Kidney epithelial cell (primary cell): ENCODE measurements at regions not wholly inside any gene's neighbourhood (a gene's known extent, or its start where the extent isn't known, plus 50 kb on each side); places are given as distances from the start of the nearest gene placed in this dataset.

ENCODE experiments used
- DNase-seq: peaks from one replicate; pipeline ENCODE4 v3.0.0-alpha.2; 2010; ENCODE audit warnings: low read depth
- H3K27me3 ChIP-seq: 2 replicates; pipeline ENCODE4 v1.6.0; 2011; ENCODE audit warnings: low read length; ENCODE audit not compliant: control insufficient read depth, insufficient read depth
- H3K36me3 ChIP-seq: 2 replicates; pipeline ENCODE4 v1.5.1; 2011; ENCODE audit warnings: low read length; ENCODE audit not compliant: control insufficient read depth, insufficient read depth
- H3K4me3 ChIP-seq: 2 replicates; pipeline ENCODE4 v1.5.1; 2011; ENCODE audit warnings: low read depth, mild to moderate bottlenecking, control low read depth, low read length
- CTCF ChIP-seq: IDR thresholded peaks from 2 replicates; pipeline ENCODE4 v1.5.1; 2011; ENCODE audit warnings: mild to moderate bottlenecking, moderate library complexity, low read length, control low read depth, inconsistent platforms; ENCODE audit not compliant: insufficient read depth, poor library complexity, severe bottlenecking

- Histone ChIP-seq H3K4me3 (no peak overlapping the region), H3K27me3 (peaks cover 7% of the 10 kb centered on the region), H3K36me3 (no peaks in the 10 kb centered on the region)
- no peak for TF ChIP-seq CTCF
- no peak for DNase-seq
Measured at GRCh38 chr16:73793871-73794437, 502.7 kb upstream of the PSMD7 start.

- peaks cover 7% of the 10 kb centered on the region for H3K27me3 ChIP-seq
- DNase-seq, result no peak
- no peak for TF ChIP-seq CTCF
- no peaks in the 10 kb centered on the region for H3K36me3 ChIP-seq
- H3K4me3 ChIP-seq, result no peak overlapping the region
Measured at GRCh38 chr16:73793260-73793659, 503.4 kb upstream of the PSMD7 start.

GRCh38 chr16:73792199-73793020 lies 504.2 kb upstream of the PSMD7 start:
- no peak for DNase-seq
- TF ChIP-seq CTCF, result no peak
- Histone ChIP-seq H3K36me3 (no peaks in the 10 kb centered on the region), H3K4me3 (no peak overlapping the region), H3K27me3 (peaks cover 7% of the 10 kb centered on the region)

- TF ChIP-seq CTCF, result no peak
- Histone ChIP-seq H3K27me3 (no peaks in the 10 kb centered on the region), H3K36me3 (no peaks in the 10 kb centered on the region), H3K4me3 (no peak overlapping the region)
- DNase-seq, result no peak
Measured at GRCh38 chr16:73781297-73781696, 515.3 kb upstream of the PSMD7 start.

- no peak overlapping the region for H3K4me3 ChIP-seq
- DNase-seq, result no peak
- no peaks in the 10 kb centered on the region for H3K36me3 ChIP-seq
- no peak for TF ChIP-seq CTCF
- no peaks in the 10 kb centered on the region for H3K27me3 ChIP-seq
Measured at GRCh38 chr16:73778887-73779286, 517.7 kb upstream of the PSMD7 start.
